Upper lobe of left lung (tissue), 4 donors: ENCODE measurements at regions not wholly inside any gene's neighbourhood (a gene's known extent, or its start where the extent isn't known, plus 50 kb on each side); places are given as distances from the start of the nearest gene placed in this dataset.

Experiments used
- POLR2AphosphoS5 ChIP-seq, 2 donors: sonication (generic); formaldehyde crosslinking; IDR thresholded peaks; one replicate each; pipeline ENCODE4 v1.5.1; 2017; ENCODE audit warnings: antibody characterized with exemption in 2 of 2
- TF ChIP-seq, protein P1 (sequence below), 6 experiments: fragments of 450-650 bp in 4 of 6; fragments of 200-600 bp in 2 of 6; sonication (generic) in 2 of 6; IDR thresholded peaks; one replicate each; pipeline ENCODE4 v1.5.1; 2016 to 2019; ENCODE audit warnings: antibody characterized with exemption in 6 of 6

DNA sequence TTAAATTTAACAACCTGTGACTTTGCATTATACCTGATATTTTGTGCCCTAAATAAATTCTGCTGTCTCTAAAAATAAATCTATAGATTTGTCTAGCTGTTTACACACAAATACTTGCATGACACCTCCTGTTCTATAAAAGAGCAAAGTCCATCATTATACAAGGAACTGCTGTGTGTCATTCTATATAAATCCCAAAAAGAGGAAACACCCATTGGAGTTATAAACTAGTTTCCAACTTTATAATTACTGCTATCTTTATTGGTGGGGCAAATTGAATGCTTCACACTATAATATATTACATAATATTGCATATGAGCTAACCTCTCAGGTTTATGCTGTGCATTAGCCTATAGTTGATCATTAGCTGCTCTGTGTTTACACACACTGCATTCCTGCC lies 504.4 kb downstream of the SATB2 start:
- TF ChIP-seq, protein P1, sequence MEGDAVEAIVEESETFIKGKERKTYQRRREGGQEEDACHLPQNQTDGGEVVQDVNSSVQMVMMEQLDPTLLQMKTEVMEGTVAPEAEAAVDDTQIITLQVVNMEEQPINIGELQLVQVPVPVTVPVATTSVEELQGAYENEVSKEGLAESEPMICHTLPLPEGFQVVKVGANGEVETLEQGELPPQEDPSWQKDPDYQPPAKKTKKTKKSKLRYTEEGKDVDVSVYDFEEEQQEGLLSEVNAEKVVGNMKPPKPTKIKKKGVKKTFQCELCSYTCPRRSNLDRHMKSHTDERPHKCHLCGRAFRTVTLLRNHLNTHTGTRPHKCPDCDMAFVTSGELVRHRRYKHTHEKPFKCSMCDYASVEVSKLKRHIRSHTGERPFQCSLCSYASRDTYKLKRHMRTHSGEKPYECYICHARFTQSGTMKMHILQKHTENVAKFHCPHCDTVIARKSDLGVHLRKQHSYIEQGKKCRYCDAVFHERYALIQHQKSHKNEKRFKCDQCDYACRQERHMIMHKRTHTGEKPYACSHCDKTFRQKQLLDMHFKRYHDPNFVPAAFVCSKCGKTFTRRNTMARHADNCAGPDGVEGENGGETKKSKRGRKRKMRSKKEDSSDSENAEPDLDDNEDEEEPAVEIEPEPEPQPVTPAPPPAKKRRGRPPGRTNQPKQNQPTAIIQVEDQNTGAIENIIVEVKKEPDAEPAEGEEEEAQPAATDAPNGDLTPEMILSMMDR (IDR thresholded peaks at IDR 0.05): no peak
- no peak for TF ChIP-seq POLR2AphosphoS5 (IDR thresholded peaks at IDR 0.05)
